ENCODE measurements at regions not wholly inside any gene's neighbourhood (a gene's known extent, or its start where the extent isn't known, plus 50 kb on each side); places are given as distances from the start of the nearest gene placed in this dataset.
A peak's percentile ranks its signal among the peaks of the same experiment; 100 is the strongest.

GRCh38 chr7:35536396-35536826, 158.5 kb downstream of the HERPUD2 start:
- no peak for DNase-seq (ENCODE audit: low read depth in 3 of 3)

GRCh38 chr7:35533902-35534301, 161.0 kb downstream of the HERPUD2 start:
- no peak for DNase-seq (ENCODE audit: low read depth in 3 of 3)

GRCh38 chr7:35530124-35531109, 164.5 kb downstream of the HERPUD2 start:
- no peak for DNase-seq (ENCODE audit: low read depth in 3 of 3)

GRCh38 chr7:35529713-35530112, 165.2 kb downstream of the HERPUD2 start:
- DNase-seq (ENCODE audit: low read depth in 3 of 3): no peak

GRCh38 chr7:35528381-35528977, 166.5 kb downstream of the HERPUD2 start:
- DNase-seq (ENCODE audit: low read depth in 3 of 3): no peak

- no peak for DNase-seq (ENCODE audit: low read depth in 3 of 3)
Observed at GRCh38 chr7:35526645-35527044, 168.3 kb downstream of the HERPUD2 start.

- DNase-seq (ENCODE audit: low read depth in 3 of 3): no peak
Observed at GRCh38 chr7:35524112-35524804, 170.7 kb downstream of the HERPUD2 start.

- no peak for DNase-seq (ENCODE audit: low read depth in 3 of 3)
Observed at GRCh38 chr7:35523292-35523691, 171.6 kb downstream of the HERPUD2 start.

GRCh38 chr7:35522697-35523096, 172.2 kb downstream of the HERPUD2 start:
- no peak for DNase-seq (ENCODE audit: low read depth in 3 of 3)

GRCh38 chr7:35521941-35522340, 173.0 kb downstream of the HERPUD2 start:
- no peak for DNase-seq (ENCODE audit: low read depth in 3 of 3)

- no peak for DNase-seq (ENCODE audit: low read depth in 3 of 3)
Observed at GRCh38 chr7:35520810-35521625, 173.9 kb downstream of the HERPUD2 start.

GRCh38 chr7:35519971-35520809, 174.7 kb downstream of the HERPUD2 start:
- peak in 2 of 3 experiments; percentile 5 for DNase-seq (ENCODE audit: low read depth in 3 of 3)

- DNase-seq (ENCODE audit: low read depth in 3 of 3): no peak
Observed at GRCh38 chr7:35518767-35519166, 176.2 kb downstream of the HERPUD2 start.

GRCh38 chr7:35516498-35516897, 178.4 kb downstream of the HERPUD2 start:
- DNase-seq (ENCODE audit: low read depth in 3 of 3): no peak

- DNase-seq (ENCODE audit: low read depth in 3 of 3): no peak
Observed at GRCh38 chr7:35513828-35514227, 181.1 kb downstream of the HERPUD2 start.

GRCh38 chr7:35513195-35513594, 181.7 kb downstream of the HERPUD2 start:
- no peak for DNase-seq (ENCODE audit: low read depth in 3 of 3)

- DNase-seq (ENCODE audit: low read depth in 3 of 3): no peak
Observed at GRCh38 chr7:35512716-35513115, 182.2 kb downstream of the HERPUD2 start.

GRCh38 chr7:35508623-35509400, 186.1 kb downstream of the HERPUD2 start:
- no peak for DNase-seq (ENCODE audit: low read depth in 3 of 3)

GRCh38 chr7:35505066-35505465, 189.9 kb downstream of the HERPUD2 start:
- no peak for DNase-seq (ENCODE audit: low read depth in 3 of 3)

GRCh38 chr7:35504365-35504764, 190.6 kb downstream of the HERPUD2 start:
- DNase-seq (ENCODE audit: low read depth in 3 of 3): no peak
